ENCODE measurements at regions not wholly inside any gene's neighbourhood (a gene's known extent, or its start where the extent isn't known, plus 50 kb on each side); places are given as distances from the start of the nearest gene placed in this dataset.

- Histone ChIP-seq H3K9ac (no peak overlapping the region), H3K9me3 (ENCODE audit: low read depth) (no peaks in the 10 kb centered on the region), H3K36me3 (no peaks in the 10 kb centered on the region), H3K79me2 (ENCODE audit: low read depth) (no peaks in the 10 kb centered on the region), H3K27ac (no peak overlapping the region), H3K4me2 (no peak overlapping the region), H4K20me1 (ENCODE audit: low read depth) (no peaks in the 10 kb centered on the region), H2AFZ (replicated peaks) (no peak overlapping the region), H3K4me1 (no peaks in the 10 kb centered on the region), H3F3A (ENCODE audit: low read depth) (no peaks in the 10 kb centered on the region), H3K27me3 (no peaks in the 10 kb centered on the region), H3K4me3 (no peak overlapping the region)
- DNase-seq (ENCODE audit: low spot score), result no peak
- no peak overlapping the region for H3K27ac Mint-ChIP-seq
- H3K4me3 Mint-ChIP-seq, result no peak overlapping the region
- no peaks in the 10 kb centered on the region for H3K9me3 Mint-ChIP-seq
- H3K36me3 Mint-ChIP-seq, result no peaks in the 10 kb centered on the region
- TF ChIP-seq CTCF (IDR thresholded peaks at IDR 0.05) (no peak), EZH2 (IDR thresholded peaks at IDR 0.05) (no peak), EZH2phosphoT487 (IDR thresholded peaks at IDR 0.05) (no peak)
- H3K4me1 Mint-ChIP-seq, result no peaks in the 10 kb centered on the region
- peaks cover 2% of the 10 kb centered on the region for H3K27me3 Mint-ChIP-seq (ENCODE audit: insufficient read depth, low read depth)
Observed at GRCh38 chr17:62900096-62900495, 65.9 kb upstream of the TANC2 start.

- Histone ChIP-seq H3K9ac (no peak overlapping the region), H3K79me2 (ENCODE audit: low read depth) (no peaks in the 10 kb centered on the region), H3K36me3 (no peaks in the 10 kb centered on the region), H3K4me3 (no peak overlapping the region), H3K27ac (no peak overlapping the region), H3K9me3 (ENCODE audit: low read depth) (no peaks in the 10 kb centered on the region), H3F3A (ENCODE audit: low read depth) (no peaks in the 10 kb centered on the region), H3K4me1 (no peaks in the 10 kb centered on the region), H2AFZ (replicated peaks) (no peak overlapping the region), H4K20me1 (ENCODE audit: low read depth) (no peaks in the 10 kb centered on the region), H3K27me3 (no peaks in the 10 kb centered on the region), H3K4me2 (no peak overlapping the region)
- no peaks in the 10 kb centered on the region for H3K36me3 Mint-ChIP-seq
- peaks cover 2% of the 10 kb centered on the region for H3K27me3 Mint-ChIP-seq (ENCODE audit: insufficient read depth, low read depth)
- H3K9me3 Mint-ChIP-seq, result no peaks in the 10 kb centered on the region
- no peak overlapping the region for H3K4me3 Mint-ChIP-seq
- DNase-seq (ENCODE audit: low spot score), result no peak
- H3K4me1 Mint-ChIP-seq, result no peaks in the 10 kb centered on the region
- TF ChIP-seq CTCF (IDR thresholded peaks at IDR 0.05) (no peak), EZH2 (IDR thresholded peaks at IDR 0.05) (no peak), EZH2phosphoT487 (IDR thresholded peaks at IDR 0.05) (no peak)
- no peak overlapping the region for H3K27ac Mint-ChIP-seq
Observed at GRCh38 chr17:62899361-62899760, 66.7 kb upstream of the TANC2 start.

- Histone ChIP-seq H3K27ac (no peak overlapping the region), H3K79me2 (ENCODE audit: low read depth) (no peaks in the 10 kb centered on the region), H3K4me2 (no peak overlapping the region), H3K27me3 (no peaks in the 10 kb centered on the region), H3K9ac (no peak overlapping the region), H4K20me1 (ENCODE audit: low read depth) (no peaks in the 10 kb centered on the region), H3K9me3 (ENCODE audit: low read depth) (no peaks in the 10 kb centered on the region), H3K4me1 (no peaks in the 10 kb centered on the region), H3K4me3 (no peak overlapping the region), H3K36me3 (no peaks in the 10 kb centered on the region), H2AFZ (replicated peaks) (no peak overlapping the region), H3F3A (ENCODE audit: low read depth) (no peaks in the 10 kb centered on the region)
- no peak overlapping the region for H3K27ac Mint-ChIP-seq
- no peak for TF ChIP-seq EZH2 (IDR thresholded peaks at IDR 0.05)
- no peak for TF ChIP-seq CTCF (IDR thresholded peaks at IDR 0.05)
- no peak for TF ChIP-seq EZH2phosphoT487 (IDR thresholded peaks at IDR 0.05)
- H3K36me3 Mint-ChIP-seq, result no peaks in the 10 kb centered on the region
- no peaks in the 10 kb centered on the region for H3K4me1 Mint-ChIP-seq
- H3K27me3 Mint-ChIP-seq (ENCODE audit: insufficient read depth, low read depth), result peaks cover 2% of the 10 kb centered on the region
- H3K9me3 Mint-ChIP-seq, result no peaks in the 10 kb centered on the region
- DNase-seq (ENCODE audit: low spot score), result no peak
- no peak overlapping the region for H3K4me3 Mint-ChIP-seq
Observed at GRCh38 chr17:62898239-62898864, 67.7 kb upstream of the TANC2 start.

All from neural progenitor cell (in vitro differentiated cells).